K562 (cell line): ENCODE measurements at regions not wholly inside any gene's neighbourhood (a gene's known extent, or its start where the extent isn't known, plus 50 kb on each side); places are given as distances from the start of the nearest gene placed in this dataset.

Experiments used
- ATAC-seq: fragments of 200-7000 bp; cut with Tn5 transposase; 3 replicates; pipeline ENCODE4 v1.9.1; 2020; ENCODE audit warnings: moderate library complexity
- BruUV-seq: library from RNA; stranded (reverse); fragments of 400-500 nt; replicated peaks from 2 replicates; lab custom pipeline; 2021; lab: Mats Ljungman, UMichigan
- CTCF ChIA-PET: fragments of 300-600 bp; formaldehyde crosslinking; extraction: SDS; loops from one replicate; lab custom pipeline; 2021; ENCODE audit warnings: low intra/inter-chr PET ratio; lab: Yijun Ruan, JAX
- POLR2A ChIA-PET: fragments of 300-600, 350-650 bp; sonication (Branson Sonifier 250); formaldehyde crosslinking; extraction: SDS; loops from one replicate; lab custom pipeline; 2021; ENCODE audit warnings: antibody characterized with exemption, inconsistent platforms; lab: Yijun Ruan, JAX
- DNase-seq, 4 experiments: peaks; one replicate each; pipeline versions ENCODE4 v3.0.0 to v3.0.0-alpha.2; 2011 to 2018; ENCODE audit warnings: low spot score in 3 of 4, mixed read lengths in 3 of 4; ENCODE audit errors: extremely low read depth in 1 of 4
- FAIRE-seq: peaks from 2 replicates; lab custom pipeline; 2011; peaks lifted over from hg19 to GRCh38; lab: Jason Lieb, UNC
- H2AFZ ChIP-seq: 2 replicates; pipeline ENCODE4 v1.6.0; 2011; ENCODE audit warnings: low read depth, low read length, control low read depth, inconsistent platforms
- H3K27ac ChIP-seq: fragments of 200-600 bp; 3 replicates; pipeline ENCODE4 v1.8.0; 2011; ENCODE audit warnings: low read depth, mild to moderate bottlenecking, control low read depth, inconsistent platforms, low read length, moderate library complexity, mixed read lengths; ENCODE audit errors: extremely low read depth
- H3K27me3 ChIP-seq, 2 experiments: fragments of 300-600 bp in 1 of 2; 2 replicates in 1 of 2; 3 replicates in 1 of 2; pipeline versions ENCODE4 v1.6.0 to v1.8.0; 2011; ENCODE audit warnings: inconsistent platforms in 2 of 2, low read length in 2 of 2, mild to moderate bottlenecking in 1 of 2, mixed read lengths in 1 of 2, moderate library complexity in 1 of 2; ENCODE audit not compliant: control insufficient read depth in 2 of 2, insufficient read depth in 2 of 2
- H3K36me3 ChIP-seq: fragments of 300-600 bp; 3 replicates; pipeline ENCODE4 v1.8.0; 2011; ENCODE audit warnings: mild to moderate bottlenecking, low read length, inconsistent platforms; ENCODE audit not compliant: control insufficient read depth, insufficient read depth
- H3K4me1 ChIP-seq, 2 experiments: fragments of 200-600 bp in 1 of 2; replicated peaks in 1 of 2; 2 replicates in 1 of 2; 3 replicates in 1 of 2; pipeline versions ENCODE4 v1.5.1 to v1.8.0; 2011; ENCODE audit warnings: inconsistent platforms in 2 of 2, low read length in 2 of 2, mild to moderate bottlenecking in 1 of 2, mixed read lengths in 1 of 2, moderate library complexity in 1 of 2; ENCODE audit not compliant: control insufficient read depth in 2 of 2, insufficient read depth in 2 of 2
- H3K4me2 ChIP-seq: 2 replicates; pipeline ENCODE4 v1.6.1; 2011; ENCODE audit warnings: low read length, control low read depth, inconsistent platforms, mixed read lengths; ENCODE audit not compliant: insufficient read depth
- H3K4me3 ChIP-seq: fragments of 200-600 bp; sonication (generic), shearing (Covaris generic); 2 replicates; pipeline ENCODE4 v1.5.1; 2016; ENCODE audit warnings: control low read depth, inconsistent platforms
- H3K79me2 ChIP-seq: fragments of 200-600 bp; 3 replicates; pipeline ENCODE4 v1.8.0; 2011; ENCODE audit warnings: low read length, inconsistent platforms; ENCODE audit not compliant: control insufficient read depth, insufficient read depth
- H3K9ac ChIP-seq, 2 experiments: 2 replicates each; pipeline versions ENCODE4 v1.6.0 to v1.6.1; 2011; ENCODE audit warnings: low read depth in 2 of 2, low read length in 2 of 2, control low read depth in 1 of 2, inconsistent platforms in 1 of 2, mild to moderate bottlenecking in 1 of 2, mixed read lengths in 1 of 2; ENCODE audit not compliant: insufficient read depth in 1 of 2
- H3K9me1 ChIP-seq: one replicate; pipeline ENCODE4 v1.6.0; 2011; ENCODE audit warnings: inconsistent platforms, mild to moderate bottlenecking, low read length, moderate library complexity; ENCODE audit not compliant: control insufficient read depth, insufficient read depth
- H3K9me3 ChIP-seq: replicated peaks from 2 replicates; pipeline ENCODE4 v1.5.1; 2011; ENCODE audit warnings: low read depth, low read length, inconsistent platforms; ENCODE audit not compliant: control insufficient read depth, insufficient read depth
- H4K20me1 ChIP-seq: replicated peaks from 2 replicates; pipeline ENCODE4 v1.6.1; 2011; ENCODE audit warnings: low read length, inconsistent platforms, mixed read lengths; ENCODE audit not compliant: control insufficient read depth, insufficient read depth
- CBFA2T2 ChIP-seq: fragments of 450-650 bp; conservative IDR thresholded peaks from 2 replicates; pipeline ENCODE4 v1.6.1; 2017; ENCODE audit warnings: mild to moderate bottlenecking
- ERF ChIP-seq: fragments of 450-650 bp; formaldehyde crosslinking; IDR thresholded peaks from 2 replicates; pipeline ENCODE4 v1.4.0; 2020; ENCODE audit warnings: mild to moderate bottlenecking, mixed read lengths
- GATAD2A ChIP-seq: fragments of 450-650 bp; IDR thresholded peaks from 2 replicates; pipeline ENCODE4 v1.6.1; 2017
- HDGF ChIP-seq: fragments of 450-650 bp; IDR thresholded peaks from 2 replicates; pipeline ENCODE4 v1.6.1; 2016
- KLF16 ChIP-seq: IDR thresholded peaks from 2 replicates; pipeline ENCODE4 v1.6.1; 2016; ENCODE audit warnings: antibody characterized with exemption
- LCOR ChIP-seq: sonication (generic); formaldehyde crosslinking; IDR thresholded peaks from 2 replicates; pipeline ENCODE4 v1.8.0; 2022; ENCODE audit warnings: mild to moderate bottlenecking, missing genetic modification reagents
- PHF8 ChIP-seq: fragments of 200-600 bp; sonication (generic); IDR thresholded peaks from 2 replicates; pipeline ENCODE4 v1.6.1; 2012; ENCODE audit warnings: mixed run types, mild to moderate bottlenecking, inconsistent platforms, low read length, moderate library complexity, borderline replicate concordance
- SAFB ChIP-seq: fragments of 200-400 bp; formaldehyde crosslinking; IDR thresholded peaks from 2 replicates; pipeline ENCODE4 v1.6.1; 2017; ENCODE audit warnings: low read depth, low read length, borderline replicate concordance
- SPI1 ChIP-seq: IDR thresholded peaks from 2 replicates; pipeline ENCODE4 v1.6.1; 2011; ENCODE audit warnings: low read depth, low read length, control low read depth, borderline replicate concordance
- SREBF1 ChIP-seq: fragments of 150-350 bp; IDR thresholded peaks from 2 replicates; pipeline ENCODE4 v1.6.1; 2014; ENCODE audit warnings: antibody characterized with exemption, low read depth, low read length, borderline replicate concordance
- SRSF3 ChIP-seq: fragments of 200-400 bp; formaldehyde crosslinking; IDR thresholded peaks from 2 replicates; pipeline ENCODE4 v1.6.1; 2016; ENCODE audit warnings: mild to moderate bottlenecking, low read length, moderate library complexity; ENCODE audit not compliant: insufficient read depth
- WHSC1 ChIP-seq: IDR thresholded peaks from one replicate; pipeline ENCODE4 v1.6.1; 2012; ENCODE audit warnings: low read length, control low read depth, inconsistent platforms
- ZBTB7A ChIP-seq: IDR thresholded peaks from 2 replicates; pipeline ENCODE4 v1.6.1; 2011; ENCODE audit warnings: low read depth, mild to moderate bottlenecking, low read length, moderate library complexity, borderline replicate concordance; ENCODE audit not compliant: control insufficient read depth
- ZNF23 ChIP-seq: fragments of 250-450 bp; sonication (Bioruptor Pico); IDR thresholded peaks from 2 replicates; pipeline ENCODE4 v1.4.0; 2020; ENCODE audit warnings: mild to moderate bottlenecking
- ZNF584 ChIP-seq: fragments of 200-800 bp; sonication (Bioruptor generic); IDR thresholded peaks from 2 replicates; pipeline ENCODE4 v1.6.1; 2016; ENCODE audit warnings: low read depth, mild to moderate bottlenecking, missing genetic modification characterization, missing compliant biosample characterization
- WGBS: fragments of 100-300 bp; shearing (Covaris generic); methylation state at CpG from one replicate; pipeline ENCODE4 v1.1.6; 2016; ENCODE audit warnings: low coverage, mixed read lengths; ENCODE audit not compliant: insufficient coverage; ENCODE audit errors: missing lambda C conversion rate; 5-methylcytosine and 5-hydroxymethylcytosine counted together
- in situ Hi-C: fragments of 300-500 bp; cut with MboI; formaldehyde crosslinking; loops from 4 replicates; pipeline ENCODE4 v1.15.0; 2018; ENCODE audit warnings: inconsistent platforms, mixed read lengths
- intact Hi-C: fragments of 100-400 bp; cut with micrococcal nuclease; formaldehyde crosslinking; loops from 2 replicates; pipeline ENCODE4 v1.14.2; 2022
- TF ChIP-seq, protein P1 (sequence below): fragments of 450-650 bp; formaldehyde crosslinking; IDR thresholded peaks from 2 replicates; pipeline ENCODE4 v1.4.0; 2020; ENCODE audit warnings: mild to moderate bottlenecking, moderate library complexity

- in situ Hi-C loops = no loop called here
- no peak overlapping the region for H3K4me3 ChIP-seq
- ATAC-seq = no peak
- H3K9ac ChIP-seq = no peak overlapping the region
- no peaks in the 10 kb centered on the region for H4K20me1 ChIP-seq
- intact Hi-C loops = no loop called here
- no peaks in the 10 kb centered on the region for H3K4me1 ChIP-seq
- H3K36me3 ChIP-seq = no peaks in the 10 kb centered on the region
- H3K27me3 ChIP-seq = no peaks in the 10 kb centered on the region; a peak in 1 of 5 replicates
- no peak overlapping the region for H2AFZ ChIP-seq
- WGBS = 0% methylated on average over 1 of the region's 1 CpG
- CTCF ChIA-PET = no interaction called here
- TF ChIP-seq GATAD2A (no peak), KLF16 (no peak), CBFA2T2 (no peak), PHF8 (no peak), HDGF (no peak), WHSC1 (no peak), ZNF584 (no peak), SRSF3 (no peak), LCOR (CRISPR knock-in tag) (no peak), SREBF1 (no peak), SAFB (no peak), SPI1 (no peak), ZBTB7A (no peak), ZNF23 (no peak), ERF (no peak)
- TF ChIP-seq, protein P1, sequence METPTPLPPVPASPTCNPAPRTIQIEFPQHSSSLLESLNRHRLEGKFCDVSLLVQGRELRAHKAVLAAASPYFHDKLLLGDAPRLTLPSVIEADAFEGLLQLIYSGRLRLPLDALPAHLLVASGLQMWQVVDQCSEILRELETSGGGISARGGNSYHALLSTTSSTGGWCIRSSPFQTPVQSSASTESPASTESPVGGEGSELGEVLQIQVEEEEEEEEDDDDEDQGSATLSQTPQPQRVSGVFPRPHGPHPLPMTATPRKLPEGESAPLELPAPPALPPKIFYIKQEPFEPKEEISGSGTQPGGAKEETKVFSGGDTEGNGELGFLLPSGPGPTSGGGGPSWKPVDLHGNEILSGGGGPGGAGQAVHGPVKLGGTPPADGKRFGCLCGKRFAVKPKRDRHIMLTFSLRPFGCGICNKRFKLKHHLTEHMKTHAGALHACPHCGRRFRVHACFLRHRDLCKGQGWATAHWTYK (CRISPR knock-in tag) = no peak
- TF ChIP-seq, all 486 proteins: peak for 0
- H3K4me2 ChIP-seq = no peak overlapping the region
- no peak overlapping the region for H3K27ac ChIP-seq
- H3K79me2 ChIP-seq = no peaks in the 10 kb centered on the region
- FAIRE-seq = no peak
- BruUV-seq = no TSS peak
- H3K9me3 ChIP-seq = no peaks in the 10 kb centered on the region
- POLR2A ChIA-PET = no interaction called here
- DNase-seq = no peak
- H3K9me1 ChIP-seq = no peaks in the 10 kb centered on the region
Observed at GRCh38 chr17:72296456-72296855, 175.6 kb downstream of the SOX9 start.
